Transverse colon (tissue), 4 donors: ENCODE measurements at regions not wholly inside any gene's neighbourhood (a gene's known extent, or its start where the extent isn't known, plus 50 kb on each side); places are given as distances from the start of the nearest gene placed in this dataset.

Experiments used
- DNase-seq: peaks from one replicate; pipeline ENCODE4 v3.0.0-alpha.2; 2019
- H3K27ac ChIP-seq, 4 donors: fragments of 200-600 bp; sonication (generic); 2 replicates each; pipeline ENCODE4 v1.5.1; 2016 to 2018; ENCODE audit warnings: inconsistent platforms in 4 of 4
- H3K27me3 ChIP-seq: fragments of 200-600 bp; sonication (generic); 2 replicates; pipeline ENCODE4 v1.5.1; 2017; ENCODE audit warnings: inconsistent platforms
- H3K36me3 ChIP-seq, 4 donors: fragments of 200-600 bp; sonication (generic); 2 replicates each; pipeline ENCODE4 v1.5.1; 2017 to 2019; ENCODE audit warnings: inconsistent platforms in 4 of 4
- H3K4me1 ChIP-seq, 4 donors: fragments of 200-600 bp; sonication (generic); 2 replicates each; pipeline ENCODE4 v1.5.1; 2017 to 2020; ENCODE audit warnings: inconsistent platforms in 4 of 4
- H3K4me3 ChIP-seq, 4 donors: fragments of 200-600 bp; sonication (generic); 1 replicate in 1 of 4; 2 replicates in 3 of 4; pipeline versions ENCODE4 v1.5.1 to v1.6.1; 2017 to 2019; ENCODE audit warnings: inconsistent platforms in 4 of 4
- H3K9me3 ChIP-seq, 2 donors: fragments of 200-600 bp; sonication (generic); 2 replicates each; pipeline ENCODE4 v1.5.1; 2017 to 2019; ENCODE audit warnings: inconsistent platforms in 2 of 2
- CTCF ChIP-seq, 5 experiments: fragments of 200-600 bp in 3 of 5; fragments of 450-650 bp in 2 of 5; sonication (generic) in 3 of 5; IDR thresholded peaks; 1 replicate in 2 of 5; 2 replicates in 3 of 5; pipeline ENCODE4 v1.5.1; 2016 to 2017; ENCODE audit warnings: antibody characterized with exemption in 5 of 5, inconsistent platforms in 3 of 5, mild to moderate bottlenecking in 2 of 5, moderate library complexity in 1 of 5
- EP300 ChIP-seq: sonication (generic); formaldehyde crosslinking; IDR thresholded peaks from one replicate; pipeline ENCODE4 v1.6.1; 2017; ENCODE audit warnings: antibody characterized with exemption, low read depth
- POLR2A ChIP-seq: fragments of 450-650 bp; IDR thresholded peaks from one replicate; pipeline ENCODE4 v1.6.1; 2016; ENCODE audit warnings: antibody characterized with exemption, mild to moderate bottlenecking, moderate library complexity
- POLR2AphosphoS5 ChIP-seq, 3 donors: sonication (generic); formaldehyde crosslinking; IDR thresholded peaks; one replicate each; pipeline ENCODE4 v1.6.1; 2016; ENCODE audit warnings: antibody characterized with exemption in 3 of 3
- WGBS, 2 donors: methylation state at CpG; one replicate each; pipeline ENCODE4 v1.1.5; 2018; ENCODE audit warnings: low coverage in 1 of 2; 5-methylcytosine and 5-hydroxymethylcytosine counted together
- in situ Hi-C, 4 donors: fragments of 200-750 bp; cut with MboI; loops; one replicate each; pipeline versions ENCODE4 v1.15.0 to v1.15.1; 2017; ENCODE audit warnings: low sequenced_read_pairs in 3 of 4, low pct_ligation_motif_present in 1 of 4, low pct_unique_long_range_greater_than_20kb in 1 of 4
- intact Hi-C: fragments of 100-400 bp; cut with DNase I; formaldehyde crosslinking; loops from one replicate; pipeline ENCODE4 v1.15.1; 2023; ENCODE audit warnings: low total_unique reads

GRCh38 chr18:51300912-51301311, 103.4 kb upstream of the MEX3C start:
- Histone ChIP-seq H3K4me3 (no peak overlapping the region), H3K27me3 (no peaks in the 10 kb centered on the region), H3K36me3 (no peaks in the 10 kb centered on the region), H3K27ac (no peak overlapping the region), H3K9me3 (no peaks in the 10 kb centered on the region), H3K4me1 (no peaks in the 10 kb centered on the region)
- intact Hi-C loops, result no loop called here
- in situ Hi-C loops, result no loop called here
- no peak for TF ChIP-seq POLR2AphosphoS5 (IDR thresholded peaks at IDR 0.05)
- TF ChIP-seq CTCF (IDR thresholded peaks at IDR 0.05), result no peak
- TF ChIP-seq EP300, result no peak
- no peak for TF ChIP-seq POLR2A
- no peak for DNase-seq
- 54 to 56% methylated on average over 3 of the region's 3 CpGs for WGBS, 2 donors

GRCh38 chr18:51301376-51301775, 103.9 kb upstream of the MEX3C start:
- in situ Hi-C loops, result no loop called here
- no peak overlapping the region for H3K4me3 ChIP-seq
- 63 to 85% methylated on average over 3 of the region's 3 CpGs for WGBS, 2 donors
- DNase-seq, result no peak
- intact Hi-C loops, result no loop called here
- H3K27me3 ChIP-seq, result no peaks in the 10 kb centered on the region
- TF ChIP-seq POLR2AphosphoS5 (IDR thresholded peaks at IDR 0.05) (no peak), CTCF (IDR thresholded peaks at IDR 0.05) (no peak), EP300 (no peak), POLR2A (no peak)
- H3K27ac ChIP-seq, result no peak overlapping the region
- H3K36me3 ChIP-seq, result no peaks in the 10 kb centered on the region
- no peaks in the 10 kb centered on the region for H3K9me3 ChIP-seq
- H3K4me1 ChIP-seq, result no peaks in the 10 kb centered on the region

GRCh38 chr18:51316677-51317076, 119.2 kb upstream of the MEX3C start:
- TF ChIP-seq CTCF (IDR thresholded peaks at IDR 0.05), result no peak
- TF ChIP-seq EP300, result no peak
- H3K4me3 ChIP-seq, result no peak overlapping the region
- 78 to 100% methylated on average over 1 of the region's 1 CpG for WGBS, 2 donors
- no peaks in the 10 kb centered on the region for H3K36me3 ChIP-seq
- no peak for DNase-seq
- H3K4me1 ChIP-seq, result no peaks in the 10 kb centered on the region
- intact Hi-C loops (no loop called here), in situ Hi-C loops (no loop called here)
- no peaks in the 10 kb centered on the region for H3K9me3 ChIP-seq
- no peak overlapping the region for H3K27ac ChIP-seq
- no peaks in the 10 kb centered on the region for H3K27me3 ChIP-seq

- 41 to 43% methylated on average over 1 of the region's 1 CpG for WGBS, 2 donors
- Histone ChIP-seq H3K4me1 (no peaks in the 10 kb centered on the region), H3K36me3 (no peaks in the 10 kb centered on the region), H3K27me3 (no peaks in the 10 kb centered on the region), H3K27ac (no peak overlapping the region), H3K9me3 (no peaks in the 10 kb centered on the region), H3K4me3 (no peak overlapping the region)
- TF ChIP-seq CTCF (IDR thresholded peaks at IDR 0.05) (no peak), POLR2AphosphoS5 (IDR thresholded peaks at IDR 0.05) (no peak), EP300 (no peak), POLR2A (no peak)
- in situ Hi-C loops (no loop called here), intact Hi-C loops (no loop called here)
- no peak for DNase-seq
Observed at GRCh38 chr18:51321696-51322095, 124.2 kb upstream of the MEX3C start.
